Mammary epithelial cell (primary cell): ENCODE measurements at regions not wholly inside any gene's neighbourhood (a gene's known extent, or its start where the extent isn't known, plus 50 kb on each side); places are given as distances from the start of the nearest gene placed in this dataset.

ENCODE experiments used
- CTCF ChIP-seq, 2 donors: IDR thresholded peaks in 1 of 2; conservative IDR thresholded peaks in 1 of 2; 2 replicates each; pipeline ENCODE4 v1.5.1; 2011 to 2012; ENCODE audit warnings: inconsistent platforms in 2 of 2, low read length in 2 of 2, mild to moderate bottlenecking in 2 of 2, control low read depth in 1 of 2, low read depth in 1 of 2; ENCODE audit not compliant: insufficient read depth in 1 of 2; ENCODE audit errors: extremely low read depth in 1 of 2
- EZH2 ChIP-seq: IDR thresholded peaks from 2 replicates; pipeline ENCODE4 v1.6.1; 2012; ENCODE audit warnings: low read length, inconsistent platforms, borderline replicate concordance

DNA sequence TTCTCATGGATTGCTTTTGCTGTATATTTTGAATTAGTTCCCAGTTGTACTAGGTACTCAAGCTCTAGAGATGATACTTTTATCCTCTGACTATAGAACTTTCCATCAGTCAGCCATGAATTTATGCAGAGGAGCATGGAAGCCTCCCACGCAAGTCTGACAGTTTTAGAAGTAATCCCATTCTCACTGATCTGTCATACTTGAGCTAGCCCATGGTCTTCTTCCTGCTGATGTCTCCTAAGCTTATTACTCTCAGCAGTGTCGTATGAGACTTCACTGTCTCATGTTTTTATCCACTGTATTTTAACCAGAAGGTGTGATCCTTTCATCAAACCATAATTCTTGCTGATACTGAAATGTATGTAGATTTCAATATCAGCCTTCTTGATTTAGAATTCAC, 715.2 kb upstream of the MARCKS start:
- TF ChIP-seq EZH2 (no peak), CTCF (conservative IDR thresholded peaks at IDR 0.05 in 1 of 2, IDR thresholded peaks at IDR 0.05 in 1 of 2; ENCODE audit: extremely low read depth in 1 of 2, insufficient read depth in 1 of 2, low read depth in 1 of 2, low read length in 2 of 2) (no peak)
